HG03095 (cell line): ENCODE measurements at regions not wholly inside any gene's neighbourhood (a gene's known extent, or its start where the extent isn't known, plus 50 kb on each side); places are given as distances from the start of the nearest gene placed in this dataset.

Source experiments
- ATAC-seq: cut with Tn5 transposase; IDR thresholded peaks from one replicate; pipeline ENCODE4 v1.9.1; 2021; ENCODE audit warnings: moderate library complexity; ENCODE audit not compliant: unreplicated experiment

- ATAC-seq: no peak
Observed at GRCh38 chr4:23207059-23207458, 514.3 kb downstream of the GBA3 start.

DNA sequence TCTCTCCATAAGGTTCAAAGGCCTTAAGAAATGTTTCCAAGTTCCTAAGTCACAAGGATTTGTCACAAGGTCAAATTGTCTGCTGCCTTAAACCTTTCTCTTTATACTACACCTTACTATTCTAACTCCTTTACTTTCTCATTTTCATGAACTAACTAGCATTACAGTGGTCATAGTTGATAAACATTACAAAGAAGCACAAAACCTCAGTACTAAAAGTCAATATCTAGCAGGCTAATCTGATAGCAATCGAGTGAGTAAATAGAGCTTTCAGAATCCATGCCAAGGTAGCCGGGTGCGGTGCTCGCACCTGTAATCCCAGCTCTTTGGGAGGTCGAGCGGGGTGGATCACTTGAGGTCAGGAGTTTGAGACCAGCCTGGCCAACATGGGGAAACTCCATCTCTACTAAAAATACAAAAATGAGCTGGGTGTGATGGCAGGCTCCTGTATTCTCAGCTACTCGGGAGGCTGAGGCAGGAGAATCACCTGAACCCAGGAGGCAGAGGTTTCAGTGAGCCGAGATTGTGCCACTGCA is 510.0 kb downstream of the GBA3 start:
- no peak for ATAC-seq

DNA sequence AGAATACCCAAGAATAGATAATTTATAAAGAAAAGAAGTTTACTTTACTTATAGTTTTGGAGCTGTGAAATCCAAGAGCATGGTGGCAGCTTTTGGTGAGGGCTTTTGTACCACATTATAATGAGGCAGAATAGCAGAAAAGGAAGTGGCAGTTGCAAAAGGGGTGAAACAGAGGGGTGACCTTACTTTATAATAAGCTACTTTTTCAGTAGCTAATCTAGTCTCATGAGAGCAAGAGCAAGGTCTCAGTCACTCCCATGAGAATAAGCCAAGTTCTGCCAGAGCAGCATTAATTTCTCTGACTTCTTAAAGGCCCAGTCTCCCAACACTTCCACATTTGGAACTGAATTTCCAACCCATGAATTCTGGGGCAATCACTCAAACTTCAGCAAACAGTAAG is 502.0 kb downstream of the GBA3 start:
- ATAC-seq: no peak

- ATAC-seq: no peak
Observed at GRCh38 chr4:23174179-23174578, 481.4 kb downstream of the GBA3 start.

GRCh38 chr4:23171976-23172375 is 479.2 kb downstream of the GBA3 start:
- no peak for ATAC-seq

GRCh38 chr4:23169608-23170311 is 477.0 kb downstream of the GBA3 start:
- no peak for ATAC-seq

- ATAC-seq: no peak
Observed at GRCh38 chr4:23166919-23167318, 474.2 kb downstream of the GBA3 start.

GRCh38 chr4:23166407-23166806 is 473.7 kb downstream of the GBA3 start:
- no peak for ATAC-seq

DNA sequence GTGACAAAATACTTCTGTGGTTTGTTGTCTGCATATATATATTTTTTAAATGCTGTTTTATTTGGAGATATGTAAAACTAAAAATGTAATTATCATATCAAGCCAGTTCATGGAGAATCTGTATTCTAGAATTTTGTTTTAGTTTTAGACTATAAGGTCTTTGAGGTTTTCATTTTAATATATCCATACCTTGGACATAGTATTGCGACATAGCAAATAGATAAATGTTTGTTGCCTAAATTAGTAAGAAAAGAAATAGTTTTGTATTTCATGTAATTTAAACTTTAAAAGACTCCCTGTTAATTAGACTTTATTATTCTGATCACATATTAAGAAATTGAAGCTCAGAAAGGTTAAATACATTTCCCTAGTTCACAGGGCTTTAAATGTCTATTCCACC is 472.9 kb downstream of the GBA3 start:
- ATAC-seq: no peak

GRCh38 chr4:23163647-23164436 is 471.1 kb downstream of the GBA3 start:
- no peak for ATAC-seq

GRCh38 chr4:23162275-23162674 is 469.5 kb downstream of the GBA3 start:
- no peak for ATAC-seq

DNA sequence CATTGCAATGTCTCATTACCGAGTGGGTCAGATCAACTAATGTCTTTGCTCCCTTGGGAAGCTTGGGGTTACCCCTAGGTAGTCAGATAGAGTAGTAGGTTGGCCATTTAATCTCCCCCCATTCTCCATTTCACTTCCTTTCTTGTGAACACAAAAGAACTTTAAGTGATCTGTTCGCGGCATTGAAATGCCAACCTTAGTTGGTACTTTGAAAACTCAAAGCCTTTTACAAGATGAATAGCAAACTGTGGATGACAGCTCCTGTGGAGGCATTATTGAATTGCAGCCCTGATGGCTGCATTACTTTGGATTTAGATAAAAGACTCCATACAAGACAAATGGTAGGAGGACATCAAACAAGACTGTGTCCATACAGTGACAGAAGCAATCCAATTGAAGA is 469.1 kb downstream of the GBA3 start:
- ATAC-seq: no peak

DNA sequence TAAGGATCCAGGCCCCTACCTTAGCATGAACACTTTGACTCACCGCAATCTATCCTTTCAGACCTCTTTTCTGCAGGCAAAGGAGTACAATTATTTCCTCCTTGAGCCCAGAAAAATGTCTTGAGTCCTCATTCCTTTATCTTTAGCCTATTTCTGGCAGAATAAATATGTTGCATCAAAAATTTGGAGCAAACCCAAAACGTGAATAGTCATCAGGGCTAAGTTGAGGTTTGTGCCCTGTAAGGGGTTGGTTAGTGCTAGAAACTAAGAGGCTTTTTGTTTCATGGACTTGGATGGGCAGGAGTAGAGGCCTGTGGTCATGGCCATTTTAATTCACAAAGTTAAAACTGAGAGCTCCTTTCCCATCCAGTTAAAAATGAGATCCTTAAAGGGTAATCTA is 460.3 kb downstream of the GBA3 start:
- no peak for ATAC-seq

DNA sequence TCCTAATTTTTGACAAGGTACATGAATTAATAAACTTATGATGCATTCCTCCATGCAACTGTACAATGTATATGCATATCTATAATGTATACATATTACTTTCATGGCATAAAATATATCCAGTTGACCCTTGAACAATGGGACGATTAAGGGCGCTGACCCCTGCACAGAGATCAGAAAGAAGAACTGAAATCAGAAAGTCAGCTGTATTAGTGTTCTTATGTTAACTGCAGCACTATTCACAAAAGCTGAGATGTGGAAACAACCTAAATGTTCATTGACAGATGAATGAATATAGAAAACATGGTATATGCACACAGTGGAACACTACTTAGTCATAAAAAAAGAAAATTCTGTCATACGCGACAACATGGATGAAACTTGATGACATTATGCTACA is 457.1 kb downstream of the GBA3 start:
- no peak for ATAC-seq

GRCh38 chr4:23144707-23145106 is 452.0 kb downstream of the GBA3 start:
- no peak for ATAC-seq

GRCh38 chr4:23135792-23136645 is 443.3 kb downstream of the GBA3 start:
- no peak for ATAC-seq

GRCh38 chr4:23134331-23134730 is 441.6 kb downstream of the GBA3 start:
- ATAC-seq: no peak

DNA sequence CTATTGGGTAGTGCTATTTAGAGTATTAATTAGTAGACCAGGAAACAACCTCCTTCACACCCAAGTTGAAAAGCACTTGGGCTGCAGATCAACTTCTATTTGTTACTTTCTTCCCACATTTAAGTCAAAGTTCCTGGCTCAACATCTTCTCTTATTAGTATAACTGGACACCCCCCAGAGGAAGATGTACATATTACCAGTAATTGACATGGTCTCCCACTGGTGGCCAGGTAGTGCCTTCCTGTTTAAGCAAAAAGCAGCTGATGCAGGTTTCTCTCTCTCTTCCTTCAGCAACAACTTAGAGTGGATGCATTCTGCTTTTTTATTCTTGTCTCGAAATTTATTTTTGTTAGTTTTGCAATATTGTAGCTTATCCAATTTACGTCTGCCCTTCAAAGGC is 438.1 kb downstream of the GBA3 start:
- no peak for ATAC-seq

DNA sequence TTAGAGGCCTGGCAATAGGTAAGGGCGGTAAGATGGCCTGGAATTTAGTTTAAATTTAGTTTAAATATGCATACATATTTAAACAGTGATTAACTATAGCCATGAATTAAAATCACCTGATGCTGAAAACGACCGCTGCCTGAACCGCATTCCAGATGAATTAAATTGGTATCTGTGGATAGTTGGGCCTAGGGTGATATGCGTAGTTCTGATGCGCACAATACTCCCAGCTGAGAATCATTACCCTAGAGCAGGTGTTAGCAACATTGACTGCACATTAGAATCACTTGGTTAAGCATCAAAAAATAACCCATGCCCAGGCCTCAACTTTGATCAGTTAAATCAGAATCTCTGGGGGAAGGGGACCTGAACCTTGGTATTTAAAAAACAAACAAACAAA is 432.4 kb downstream of the GBA3 start:
- no peak for ATAC-seq

- ATAC-seq: no peak
Observed at GRCh38 chr4:23122666-23123400, 430.1 kb downstream of the GBA3 start.

- ATAC-seq: no peak
Observed at GRCh38 chr4:23120374-23120773, 427.6 kb downstream of the GBA3 start.
